HG02938 (cell line): ENCODE measurements at regions not wholly inside any gene's neighbourhood (a gene's known extent, or its start where the extent isn't known, plus 50 kb on each side); places are given as distances from the start of the nearest gene placed in this dataset.
"Not testable (repeated sequence)": the region's sequence is repeated elsewhere in the genome, so short reads cannot be mapped to it uniquely, and the experiment has no call there.

Experiments used
- ATAC-seq: cut with Tn5 transposase; IDR thresholded peaks from one replicate; pipeline ENCODE4 v1.9.1; 2021; ENCODE audit warnings: mild to moderate bottlenecking, moderate library complexity; ENCODE audit not compliant: unreplicated experiment

DNA sequence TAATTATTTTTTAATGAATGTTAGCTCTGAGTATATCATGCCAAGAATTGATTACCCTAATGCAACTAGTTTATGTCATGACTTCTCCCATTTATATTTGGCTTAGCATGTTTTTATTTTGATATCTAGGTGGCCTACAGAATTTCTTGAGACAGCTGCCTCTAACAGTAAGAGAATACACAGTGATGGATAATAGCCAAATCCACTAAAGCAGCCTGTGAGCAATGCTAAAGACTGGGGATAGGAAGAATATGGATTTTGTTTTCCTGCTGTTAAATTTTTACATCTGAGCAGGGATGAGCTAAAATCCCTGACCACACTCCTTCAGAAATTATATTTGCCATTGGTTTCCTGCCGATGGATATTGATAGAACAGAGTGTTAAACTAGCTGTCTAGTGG, 149.3 kb upstream of the TGFBR2 start:
- no peak for ATAC-seq

DNA sequence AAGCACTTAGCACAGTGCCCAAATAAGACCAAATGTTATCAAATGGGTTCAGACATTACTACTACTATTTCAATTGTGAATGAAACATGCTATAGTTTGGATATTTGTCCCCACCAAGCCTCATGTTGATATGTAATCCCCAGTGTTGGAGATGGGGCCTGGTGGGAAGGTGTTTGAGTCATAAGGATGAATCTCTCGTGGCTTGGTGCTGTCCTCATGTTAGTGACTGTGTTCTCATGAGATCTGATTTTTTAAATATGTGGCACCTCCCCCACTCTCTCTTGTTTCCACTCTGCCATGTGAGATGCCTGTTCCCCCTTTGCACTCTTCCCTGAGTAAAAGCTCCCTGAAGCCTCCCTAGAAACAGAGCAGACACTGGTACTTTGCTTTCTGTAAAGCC, 148.7 kb upstream of the TGFBR2 start:
- no peak for ATAC-seq

DNA sequence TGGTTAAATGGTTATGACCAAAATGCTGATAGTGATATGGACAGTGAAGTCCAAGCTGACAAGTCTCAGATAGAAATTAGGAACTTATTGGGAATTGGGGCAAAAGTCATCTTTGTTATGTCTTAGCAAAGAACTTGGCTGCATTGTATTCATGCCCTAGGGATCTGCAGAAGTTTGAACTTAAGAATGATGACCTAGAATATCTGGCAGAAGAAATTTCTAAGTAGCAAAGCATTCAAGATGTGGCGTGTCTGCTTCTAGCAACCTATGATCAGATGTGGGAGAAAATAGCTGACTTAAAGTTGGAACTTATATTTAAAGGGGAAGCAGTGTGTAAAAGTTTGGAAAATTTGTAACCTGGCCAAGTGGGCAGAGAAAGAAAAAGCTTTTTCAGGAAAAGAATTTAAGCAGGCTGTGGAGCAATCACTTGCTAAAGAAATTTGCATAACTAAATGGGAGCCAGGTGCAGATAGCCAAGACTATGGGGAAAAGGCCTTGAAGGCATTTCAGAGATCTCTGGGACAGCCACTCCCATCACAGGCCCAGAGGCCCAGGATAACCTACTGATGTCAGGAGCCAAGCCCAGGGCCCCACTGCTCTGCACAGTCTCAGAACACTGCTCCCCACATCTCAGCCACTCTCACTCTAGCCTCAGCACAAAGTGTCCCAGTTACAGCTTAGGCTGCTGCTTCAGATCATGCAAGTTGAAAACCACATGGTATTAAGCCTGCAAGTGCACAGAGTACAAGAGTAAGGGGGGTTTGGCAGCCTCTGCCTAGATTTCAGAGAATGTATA, 147.8 kb upstream of the TGFBR2 start:
- no peak for ATAC-seq

DNA sequence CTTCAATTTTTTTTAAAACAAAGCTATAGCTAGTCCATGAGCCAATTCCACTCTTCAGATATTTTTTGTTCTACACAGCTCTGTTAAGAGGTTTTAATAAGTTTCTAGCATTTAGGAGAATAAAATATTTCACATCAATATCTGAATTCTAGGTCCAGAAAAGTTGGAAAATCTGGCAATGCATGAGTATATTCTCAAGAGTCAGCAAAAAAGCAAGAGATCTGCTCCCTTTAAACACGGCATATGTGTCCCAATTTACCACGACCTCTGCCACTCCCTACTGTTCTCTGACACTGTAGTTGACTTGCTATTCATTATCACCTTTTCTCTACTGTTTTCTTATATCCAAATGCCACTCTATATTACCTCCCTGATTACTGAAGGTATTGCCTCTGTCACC, 145.1 kb upstream of the TGFBR2 start:
- no peak for ATAC-seq

DNA sequence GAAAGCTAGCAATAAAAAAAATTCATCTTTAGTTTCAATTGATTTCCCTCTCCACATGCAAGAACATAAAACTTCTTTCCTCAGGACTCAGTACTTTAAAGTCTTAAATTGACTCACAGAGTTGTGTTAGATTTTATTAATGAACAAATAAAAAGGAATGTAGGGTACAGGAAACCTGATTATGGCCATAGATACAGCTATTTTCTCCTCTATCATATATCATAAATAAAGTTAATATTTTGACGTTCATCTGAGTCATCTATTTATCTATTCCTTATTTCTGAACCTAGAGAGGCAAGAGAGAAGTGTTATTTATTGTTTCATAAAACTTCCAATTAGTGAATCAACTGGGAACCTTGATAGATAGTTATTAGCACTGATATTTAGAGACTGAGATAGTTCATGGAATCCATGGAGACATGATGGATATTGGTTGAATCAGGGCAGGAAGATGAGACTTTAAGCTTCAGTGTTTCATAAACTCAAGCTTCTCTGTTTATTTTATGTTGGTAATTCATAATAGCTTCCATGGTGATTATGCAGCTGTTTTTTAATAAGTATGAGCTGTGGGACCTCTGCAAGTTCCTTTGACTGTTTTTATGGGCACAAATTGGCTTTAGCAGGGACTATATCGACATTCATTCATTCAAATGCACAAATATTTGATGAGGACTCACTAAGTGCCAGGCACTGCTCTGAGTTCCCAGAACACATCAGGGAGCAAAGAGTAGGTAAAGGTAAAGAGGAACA, 143.5 kb upstream of the TGFBR2 start:
- ATAC-seq, result no peak

DNA sequence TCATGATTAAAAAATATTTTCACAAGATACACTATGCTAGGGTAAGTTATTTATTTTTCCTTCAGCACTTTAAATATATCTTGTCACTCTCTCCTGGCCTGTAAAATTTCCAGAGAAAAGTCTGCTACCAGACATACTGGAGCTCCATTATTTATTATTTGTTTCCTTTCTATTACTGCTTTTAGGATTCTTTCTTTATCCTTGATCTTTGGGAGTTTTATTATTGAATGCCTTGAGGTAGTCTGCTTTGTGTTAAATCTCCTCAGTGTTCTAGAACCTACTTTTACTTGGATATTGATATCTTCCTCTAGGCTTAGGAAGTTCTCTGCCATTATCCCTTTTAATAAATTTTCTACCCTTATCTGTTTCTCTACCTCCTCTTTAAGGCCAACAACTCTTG, 142.0 kb upstream of the TGFBR2 start:
- ATAC-seq, result no peak

DNA sequence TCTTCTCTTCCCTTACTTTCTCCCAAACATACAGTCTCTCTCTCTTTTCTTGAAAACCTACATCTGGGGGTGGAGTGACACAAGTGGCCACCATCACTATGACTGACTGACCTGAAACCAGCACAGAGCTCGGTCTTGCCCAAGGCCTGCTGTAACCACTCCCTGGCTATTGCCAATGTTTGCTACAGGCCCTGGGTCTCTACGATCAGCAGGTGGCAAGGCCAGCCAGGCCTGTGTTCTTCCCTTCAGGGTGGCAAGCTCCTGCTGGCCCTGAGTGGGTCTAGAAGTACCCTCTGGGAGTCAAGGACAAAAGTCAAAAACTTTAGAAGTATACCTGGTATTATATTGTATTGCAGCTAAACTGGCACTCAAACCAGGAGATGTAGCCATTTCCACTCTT, 140.9 kb upstream of the TGFBR2 start:
- ATAC-seq, result no peak

DNA sequence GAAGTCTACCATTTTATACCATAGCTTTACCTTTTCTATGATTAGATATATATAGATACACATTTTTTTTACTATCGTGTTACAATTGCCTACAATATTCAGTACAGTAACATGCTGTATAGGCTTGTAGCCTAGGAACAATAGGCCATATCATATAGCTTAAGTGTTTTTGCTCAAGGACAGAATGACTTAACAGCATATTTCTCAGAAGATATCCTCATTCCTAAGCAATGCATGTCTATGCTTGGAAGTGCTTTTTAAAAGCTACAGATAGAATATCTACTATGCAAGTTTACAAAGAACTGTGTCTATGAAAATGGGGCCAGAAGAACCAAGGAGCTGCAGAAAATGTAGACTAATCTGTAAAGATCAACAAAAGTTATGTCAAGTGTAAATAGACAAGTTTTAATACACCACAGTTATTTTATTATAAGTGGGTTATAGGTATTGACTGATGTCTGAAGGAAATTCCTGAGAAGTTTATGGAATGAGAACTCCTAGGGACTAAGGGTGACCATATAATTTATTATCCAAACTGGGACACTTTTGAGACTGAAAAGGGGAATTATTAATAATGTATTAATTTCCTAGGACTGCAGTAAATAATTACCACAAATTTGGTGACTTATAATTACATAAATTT, 138.7 kb upstream of the TGFBR2 start:
- no peak for ATAC-seq

DNA sequence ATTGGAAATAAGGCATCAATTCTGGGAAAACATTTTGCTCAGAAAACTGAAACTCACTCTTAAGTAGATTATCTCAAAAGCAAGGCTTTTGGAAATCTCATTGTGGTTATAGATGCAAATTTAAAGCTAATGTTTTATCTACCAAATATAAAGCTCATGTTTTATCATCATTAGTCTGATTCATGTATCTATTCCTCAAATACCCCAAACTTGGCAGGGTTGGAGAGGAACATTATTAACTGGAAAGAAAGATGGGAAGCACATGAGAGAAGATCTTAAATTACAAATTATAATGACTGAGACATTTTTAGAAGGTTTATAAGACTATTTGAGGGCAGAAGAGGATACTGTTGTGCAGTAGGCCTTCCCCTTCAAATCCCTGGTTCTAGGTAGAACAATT, 137.3 kb upstream of the TGFBR2 start:
- no peak for ATAC-seq

DNA sequence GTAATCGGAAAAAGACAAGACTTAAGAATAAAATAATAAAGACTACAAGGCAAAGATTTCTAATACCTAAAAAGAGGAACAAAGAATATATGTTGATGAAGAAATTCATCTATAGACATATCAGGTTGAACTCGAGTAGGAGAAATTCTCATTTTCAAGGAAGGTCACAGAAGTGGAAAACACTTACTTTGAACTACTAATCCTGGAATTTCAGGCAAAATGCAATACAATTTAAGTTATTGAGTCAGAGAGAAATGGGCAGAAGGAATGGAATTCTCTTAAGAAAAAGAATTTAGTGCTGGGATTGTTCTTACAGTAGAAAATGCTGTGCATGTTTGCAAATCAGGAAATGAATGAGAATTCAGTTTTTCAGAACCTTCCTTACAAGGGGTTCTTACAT, 135.9 kb upstream of the TGFBR2 start:
- ATAC-seq, result no peak

DNA sequence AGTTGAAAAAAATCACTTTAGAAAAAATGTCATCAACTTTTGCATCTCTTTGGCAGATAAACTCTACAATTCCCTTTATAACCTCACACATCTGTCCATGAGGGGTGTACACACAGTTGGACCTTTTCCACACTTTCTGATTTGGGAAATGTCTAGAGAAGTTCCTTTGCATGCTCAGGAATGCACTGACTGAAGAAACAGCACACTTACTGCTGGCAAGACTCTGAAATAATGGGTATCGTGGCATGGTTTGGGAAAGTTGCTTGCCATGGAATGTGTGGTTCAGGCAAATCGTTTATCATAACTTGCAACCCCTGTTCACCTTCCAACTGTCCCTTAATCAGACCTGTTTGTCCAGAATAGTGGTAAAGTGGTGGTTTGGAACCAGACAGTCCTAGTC, 135.3 kb upstream of the TGFBR2 start:
- ATAC-seq, result no peak

DNA sequence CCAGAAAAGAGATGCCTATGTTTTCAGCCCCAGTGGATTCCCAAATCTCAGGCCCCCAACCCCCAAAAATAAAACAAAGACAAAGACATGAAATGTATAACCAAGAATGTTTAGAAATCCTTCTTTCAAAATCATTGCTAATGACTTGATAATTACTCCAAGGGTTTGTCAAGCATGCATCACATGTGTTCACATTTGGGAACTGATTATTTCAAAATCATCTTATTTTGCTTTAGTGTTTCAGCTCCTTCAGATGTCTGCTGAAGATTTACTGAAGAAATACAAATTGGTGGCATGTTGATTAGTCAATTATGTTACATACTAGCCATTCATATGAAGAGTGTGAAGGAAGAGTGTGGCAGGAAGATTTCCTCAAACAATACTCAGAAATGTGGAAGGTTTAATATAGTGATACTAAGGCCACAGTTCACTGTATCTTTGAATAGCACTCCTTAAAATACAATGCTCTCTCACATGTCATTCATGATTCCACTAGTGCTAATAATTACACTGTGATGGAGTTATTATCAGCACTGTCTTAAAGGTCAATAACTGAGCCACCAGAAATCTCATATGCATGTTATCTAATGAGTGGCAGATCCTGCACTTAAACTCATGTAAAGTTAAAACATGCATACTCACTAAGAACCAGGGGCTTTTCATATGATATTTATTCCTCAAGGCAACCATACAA, 134.5 kb upstream of the TGFBR2 start:
- no peak for ATAC-seq

DNA sequence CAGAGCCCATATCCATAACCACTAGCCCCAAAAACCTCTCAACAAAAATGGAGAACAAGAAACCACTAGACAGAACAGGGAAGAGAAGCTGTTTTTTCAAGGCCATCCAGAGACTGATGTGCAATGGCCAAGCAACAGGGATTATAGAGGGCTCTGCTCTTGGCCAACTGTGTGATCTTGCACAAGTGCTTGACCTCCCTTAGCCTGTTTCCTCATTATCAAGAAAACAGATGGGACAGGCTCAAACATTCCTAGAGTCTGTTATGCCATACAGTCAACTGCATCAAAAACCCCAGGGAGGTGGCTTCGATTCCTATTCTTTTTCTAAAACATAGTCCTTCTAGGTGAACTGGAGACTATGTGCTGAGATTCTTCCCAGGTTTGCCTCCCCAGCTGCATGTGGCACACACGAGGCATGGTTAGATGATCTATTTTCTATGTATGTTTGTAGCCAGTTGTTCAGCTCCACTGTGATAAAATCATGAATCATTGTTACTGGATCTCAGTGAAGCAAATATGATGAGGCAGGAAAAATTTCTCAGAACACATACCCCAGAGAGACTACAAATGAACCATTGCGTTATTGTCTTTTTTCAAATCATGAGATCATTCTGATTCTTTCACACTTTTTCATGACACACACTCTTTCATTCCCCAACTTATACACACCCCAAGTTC, 132.9 kb upstream of the TGFBR2 start:
- no peak for ATAC-seq

DNA sequence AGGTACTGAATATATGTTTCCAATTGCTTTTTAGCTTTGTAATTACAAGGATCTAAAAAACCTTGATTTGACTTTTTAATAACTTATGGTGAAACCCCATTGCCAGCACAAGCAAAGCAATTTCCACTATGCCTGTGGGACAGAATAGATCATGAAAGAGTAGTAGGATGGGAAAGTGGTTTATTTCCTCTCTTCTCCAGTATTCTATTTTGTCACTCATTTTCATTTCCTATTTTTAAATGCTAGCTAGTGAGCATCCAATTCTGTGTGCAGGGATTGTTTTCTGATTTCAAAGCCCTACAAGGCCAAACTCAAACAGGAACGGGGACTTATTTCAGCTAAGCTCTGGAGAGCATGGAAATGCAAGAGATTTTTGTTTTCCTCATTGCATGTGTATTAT, 132.0 kb upstream of the TGFBR2 start:
- ATAC-seq, result no peak

DNA sequence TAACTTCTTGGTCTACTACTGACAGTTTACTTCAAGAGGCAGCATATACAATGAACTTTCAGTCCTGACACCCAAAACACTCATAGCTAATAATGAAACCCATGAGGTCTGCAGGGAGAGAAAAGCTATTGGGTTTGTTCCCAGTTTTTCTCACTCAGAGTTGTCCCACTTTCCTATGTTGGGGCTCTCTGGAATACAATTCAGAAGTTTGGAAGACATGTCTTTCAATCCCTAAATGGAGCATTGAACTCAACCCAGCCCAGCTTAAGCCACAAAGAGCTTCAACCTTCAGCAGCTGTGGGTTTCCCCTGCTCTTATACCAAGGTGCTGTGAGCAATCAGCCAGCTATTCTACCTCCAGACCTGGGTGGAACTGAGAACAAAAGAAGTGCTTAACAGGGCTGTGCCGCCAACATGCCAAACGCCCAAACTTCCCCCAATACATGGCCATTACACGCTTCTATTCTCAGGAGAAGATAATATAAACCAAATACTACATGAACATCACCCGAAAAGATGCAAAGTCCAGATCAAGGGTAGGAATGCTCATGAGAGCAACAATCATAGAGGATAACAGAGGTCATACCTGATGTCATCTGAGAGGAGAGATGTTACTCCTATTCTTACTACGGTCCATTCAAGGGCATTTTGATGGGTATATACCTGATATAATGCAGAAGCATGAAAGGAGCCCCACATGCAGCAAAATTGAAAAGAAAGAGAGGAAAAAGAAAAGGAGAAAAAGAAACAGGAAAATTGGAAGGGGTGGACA, 131.2 kb upstream of the TGFBR2 start:
- ATAC-seq, result peak; percentile 87

DNA sequence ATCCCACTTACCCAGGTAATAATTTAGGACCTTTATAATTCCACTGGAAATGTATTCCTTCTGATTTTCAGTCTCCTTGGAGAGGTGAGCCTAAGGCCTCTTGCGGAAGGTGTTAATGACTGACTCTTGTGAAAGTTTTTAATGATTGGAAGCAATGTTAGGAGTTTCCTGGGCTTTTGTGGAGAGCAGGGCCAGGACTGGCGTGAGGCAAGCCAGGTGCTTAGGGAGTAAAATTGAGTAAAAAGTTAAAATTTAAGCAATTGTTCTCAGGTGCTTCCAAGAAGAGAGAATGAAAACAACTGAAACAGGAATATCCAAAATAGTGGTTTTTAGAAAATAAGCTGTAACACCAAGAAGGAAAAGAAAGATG, 130.6 kb upstream of the TGFBR2 start:
- no peak for ATAC-seq

DNA sequence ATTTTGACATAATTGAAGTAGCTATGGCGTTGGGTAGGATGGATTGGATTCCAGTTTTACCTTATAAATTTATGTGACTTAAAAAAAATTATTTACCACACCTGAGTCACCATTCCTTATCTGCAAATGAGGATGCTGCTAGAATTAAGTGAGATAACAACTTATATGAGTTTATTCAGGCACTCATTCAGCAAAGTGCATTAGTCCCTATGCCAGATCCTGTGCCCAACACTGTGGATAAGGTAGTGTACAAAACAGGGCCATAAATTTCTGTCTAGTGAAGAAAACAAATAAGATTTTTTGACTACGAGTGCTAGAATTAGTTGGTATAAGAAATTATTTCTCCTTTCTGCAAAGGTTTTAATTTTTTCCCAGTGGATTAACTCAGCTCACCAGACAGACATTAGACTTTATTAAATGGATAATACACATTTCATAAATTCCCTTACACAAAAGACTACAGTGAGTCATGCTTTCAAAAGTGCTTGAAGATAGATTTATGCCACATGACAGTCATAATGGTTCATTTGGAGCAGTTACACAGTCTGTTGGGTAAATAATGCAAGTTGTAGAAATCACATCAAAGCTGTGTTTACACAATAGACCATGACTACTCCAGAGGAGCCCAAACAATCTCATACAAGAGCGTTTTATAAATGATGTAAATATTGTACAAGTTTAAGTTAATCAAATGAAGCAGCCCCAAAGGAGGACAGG, 129.9 kb upstream of the TGFBR2 start:
- ATAC-seq, result no peak

DNA sequence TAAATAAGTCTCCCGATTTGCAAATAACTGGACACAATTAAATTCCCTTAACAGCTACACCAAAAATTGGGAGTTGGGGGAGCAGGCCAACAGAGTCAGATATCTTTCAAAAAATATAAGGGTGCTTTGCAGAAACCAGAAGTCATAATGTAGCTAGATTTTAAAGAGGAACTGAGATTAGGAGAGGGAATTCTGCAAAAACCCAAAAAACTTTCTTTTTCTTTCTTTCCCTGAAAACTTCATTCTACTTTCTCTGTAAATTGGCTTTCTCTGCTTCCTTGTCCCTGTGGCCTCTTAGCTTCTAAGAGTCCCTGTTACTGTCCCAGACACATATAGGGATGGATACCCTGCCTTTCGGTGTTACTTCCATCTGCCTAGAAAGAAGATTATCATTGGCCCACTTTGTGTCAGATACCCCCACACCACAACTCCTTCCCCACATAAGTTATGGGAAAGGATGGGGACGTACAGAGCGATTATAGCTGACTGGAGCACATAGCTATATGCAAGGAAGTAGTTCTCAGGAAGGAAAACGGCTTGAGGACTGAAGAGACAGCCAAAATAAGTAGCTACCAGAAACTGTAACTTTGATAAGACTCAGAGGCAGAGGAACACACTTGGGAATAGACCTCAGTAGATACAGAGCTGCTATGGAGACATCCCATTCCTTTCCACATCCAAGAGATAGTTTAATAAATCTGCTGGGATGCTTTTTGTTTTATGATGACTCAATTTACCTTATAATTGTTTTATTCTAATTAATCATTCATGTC, 129.1 kb upstream of the TGFBR2 start:
- no peak for ATAC-seq

DNA sequence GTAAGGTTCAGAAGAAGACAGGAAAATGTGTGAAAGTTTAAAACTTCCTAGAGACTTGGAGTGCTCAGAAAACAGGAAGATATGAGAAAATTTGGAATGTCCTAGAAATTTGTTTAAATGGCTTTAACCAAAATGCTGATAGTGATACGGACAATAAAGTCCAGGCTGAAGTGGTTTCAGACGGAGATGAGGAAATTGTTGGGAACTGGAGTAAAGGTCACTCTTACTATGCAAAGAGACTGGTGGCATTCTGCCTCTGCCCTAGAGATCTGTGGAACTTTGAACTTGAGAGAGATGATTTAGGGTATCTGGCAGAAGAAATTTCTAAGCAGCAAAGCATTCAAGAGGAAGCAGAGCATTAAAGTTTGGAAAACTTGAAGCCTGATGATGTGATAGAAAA, 126.7 kb upstream of the TGFBR2 start:
- not testable (repeated sequence) for ATAC-seq
